ENCODE measurements at regions not wholly inside any gene's neighbourhood (a gene's known extent, or its start where the extent isn't known, plus 50 kb on each side); places are given as distances from the start of the nearest gene placed in this dataset.
A peak's percentile ranks its signal among the peaks of the same experiment; 100 is the strongest.

DNA sequence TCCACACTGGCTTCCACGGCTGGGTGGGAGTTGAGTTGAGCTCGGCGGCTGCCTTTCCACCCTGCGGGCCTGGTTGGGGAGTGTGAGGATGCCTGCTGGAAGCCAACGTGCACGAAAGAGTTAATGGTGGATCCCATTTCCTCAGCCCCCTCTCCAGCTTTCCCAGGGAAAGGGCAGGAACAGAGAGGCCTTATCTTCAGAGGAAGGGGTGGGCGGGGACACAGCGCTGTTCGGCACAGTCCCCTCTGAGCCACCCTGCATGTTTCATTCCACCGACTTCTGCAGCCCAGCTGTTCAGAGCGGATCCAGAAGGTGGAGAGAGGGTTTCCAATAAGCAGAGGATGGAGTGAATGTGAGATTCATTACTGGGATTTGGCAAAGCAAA lies 295.3 kb downstream of the SEC14L1 start:
- Histone ChIP-seq H3K9ac (ENCODE audit: low read length) (peak overlapping the region; percentile 91), H3K79me2 (ENCODE audit: insufficient read depth, low read length) (peaks cover 35% of the 10 kb centered on the region), H3K9me3 (ENCODE audit: insufficient read depth, low read length) (no peaks in the 10 kb centered on the region), H3K27me3 (ENCODE audit: low read length) (no peaks in the 10 kb centered on the region), H2AFZ (ENCODE audit: low read depth, low read length, severe bottlenecking) (no peak overlapping the region), H3K9me2 (replicated peaks; ENCODE audit: insufficient read depth, low read length) (no peaks in the 10 kb centered on the region), H3K36me3 (ENCODE audit: low read length) (no peaks in the 10 kb centered on the region), H4K20me1 (ENCODE audit: low read depth, low read length) (no peaks in the 10 kb centered on the region), H3F3A (ENCODE audit: insufficient read depth) (peaks cover 97% of the 10 kb centered on the region), H3K27ac (ENCODE audit: low read depth, low read length) (peak overlapping the region; percentile 100), H3K4me3 (ENCODE audit: insufficient read depth, low read length, poor library complexity, severe bottlenecking) (peak overlapping the region; percentile 53), H3K4me2 (ENCODE audit: low read depth, low read length, poor library complexity, severe bottlenecking) (peak overlapping the region; percentile 72)
- TF ChIP-seq EZH2phosphoT487 (conservative IDR thresholded peaks at IDR 0.05; ENCODE audit: low read length), result no peak
- TF ChIP-seq, protein P1, sequence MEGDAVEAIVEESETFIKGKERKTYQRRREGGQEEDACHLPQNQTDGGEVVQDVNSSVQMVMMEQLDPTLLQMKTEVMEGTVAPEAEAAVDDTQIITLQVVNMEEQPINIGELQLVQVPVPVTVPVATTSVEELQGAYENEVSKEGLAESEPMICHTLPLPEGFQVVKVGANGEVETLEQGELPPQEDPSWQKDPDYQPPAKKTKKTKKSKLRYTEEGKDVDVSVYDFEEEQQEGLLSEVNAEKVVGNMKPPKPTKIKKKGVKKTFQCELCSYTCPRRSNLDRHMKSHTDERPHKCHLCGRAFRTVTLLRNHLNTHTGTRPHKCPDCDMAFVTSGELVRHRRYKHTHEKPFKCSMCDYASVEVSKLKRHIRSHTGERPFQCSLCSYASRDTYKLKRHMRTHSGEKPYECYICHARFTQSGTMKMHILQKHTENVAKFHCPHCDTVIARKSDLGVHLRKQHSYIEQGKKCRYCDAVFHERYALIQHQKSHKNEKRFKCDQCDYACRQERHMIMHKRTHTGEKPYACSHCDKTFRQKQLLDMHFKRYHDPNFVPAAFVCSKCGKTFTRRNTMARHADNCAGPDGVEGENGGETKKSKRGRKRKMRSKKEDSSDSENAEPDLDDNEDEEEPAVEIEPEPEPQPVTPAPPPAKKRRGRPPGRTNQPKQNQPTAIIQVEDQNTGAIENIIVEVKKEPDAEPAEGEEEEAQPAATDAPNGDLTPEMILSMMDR (IDR thresholded peaks at IDR 0.05; ENCODE audit: insufficient read depth, low read length, poor library complexity, severe bottlenecking), result no peak

DNA sequence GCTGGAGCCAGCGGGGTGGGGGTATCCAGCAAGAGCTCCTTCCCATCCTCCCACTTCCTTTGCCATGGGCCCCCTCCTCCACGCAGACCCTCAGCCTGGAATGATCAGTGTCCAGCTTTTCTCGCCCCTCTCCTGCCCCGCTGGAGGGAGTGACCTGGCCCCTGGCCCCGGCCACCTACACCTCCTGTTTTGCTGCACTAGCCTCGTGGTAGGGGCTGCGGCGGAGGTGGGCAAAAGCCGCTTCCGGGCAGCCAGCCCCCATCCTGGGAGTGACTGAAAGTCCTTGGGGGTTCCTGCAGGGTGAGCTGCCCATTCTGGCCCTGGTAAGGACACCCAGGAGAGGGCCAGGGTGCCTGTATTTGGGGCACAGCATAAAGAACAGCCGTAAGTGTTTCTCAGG lies 295.7 kb downstream of the SEC14L1 start:
- peak overlapping the region; percentile 100 for H3K27ac ChIP-seq (ENCODE audit: low read depth, low read length)
- H3K4me3 ChIP-seq (ENCODE audit: insufficient read depth, low read length, poor library complexity, severe bottlenecking), result peak overlapping the region; percentile 53
- H3K27me3 ChIP-seq (ENCODE audit: low read length), result no peaks in the 10 kb centered on the region
- H3K9me3 ChIP-seq (ENCODE audit: insufficient read depth, low read length), result no peaks in the 10 kb centered on the region
- H3K9me2 ChIP-seq (replicated peaks; ENCODE audit: insufficient read depth, low read length), result no peaks in the 10 kb centered on the region
- H3K79me2 ChIP-seq (ENCODE audit: insufficient read depth, low read length), result peaks cover 35% of the 10 kb centered on the region
- no peak overlapping the region for H2AFZ ChIP-seq (ENCODE audit: low read depth, low read length, severe bottlenecking)
- H4K20me1 ChIP-seq (ENCODE audit: low read depth, low read length), result no peaks in the 10 kb centered on the region
- peaks cover 94% of the 10 kb centered on the region for H3F3A ChIP-seq (ENCODE audit: insufficient read depth)
- H3K4me2 ChIP-seq (ENCODE audit: low read depth, low read length, poor library complexity, severe bottlenecking), result peak overlapping the region; percentile 72
- H3K9ac ChIP-seq (ENCODE audit: low read length), result peak overlapping the region; percentile 91
- no peaks in the 10 kb centered on the region for H3K36me3 ChIP-seq (ENCODE audit: low read length)
- TF ChIP-seq EZH2phosphoT487 (conservative IDR thresholded peaks at IDR 0.05; ENCODE audit: low read length), result no peak
- TF ChIP-seq, protein P1 (IDR thresholded peaks at IDR 0.05; ENCODE audit: insufficient read depth, low read length, poor library complexity, severe bottlenecking), result no peak

DNA sequence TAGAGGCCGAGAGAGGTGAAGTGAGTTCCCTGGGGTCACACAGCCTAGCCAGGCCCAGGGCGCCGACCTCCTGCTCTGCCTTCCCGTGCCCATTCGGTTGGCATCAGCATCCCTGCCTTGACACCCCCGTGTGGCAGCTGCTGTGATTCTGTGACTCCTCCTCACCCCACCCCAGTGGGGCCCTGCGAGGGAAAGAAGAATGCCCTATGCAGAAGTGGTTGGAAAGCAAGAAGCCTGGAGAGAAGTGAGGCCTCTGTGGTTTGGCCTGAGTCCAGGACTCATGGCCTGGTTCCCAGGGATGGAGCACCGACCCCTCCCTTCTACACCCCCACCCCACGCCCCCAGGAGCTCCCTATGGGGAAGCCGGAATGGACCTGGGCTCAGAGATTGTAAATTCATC lies 296.2 kb downstream of the SEC14L1 start:
- Histone ChIP-seq H2AFZ (ENCODE audit: low read depth, low read length, severe bottlenecking) (no peak overlapping the region), H3K27ac (ENCODE audit: low read depth, low read length) (peak overlapping the region; percentile 100), H3K9me3 (ENCODE audit: insufficient read depth, low read length) (no peaks in the 10 kb centered on the region), H4K20me1 (ENCODE audit: low read depth, low read length) (no peaks in the 10 kb centered on the region), H3K9ac (ENCODE audit: low read length) (peak overlapping the region; percentile 91), H3K4me3 (ENCODE audit: insufficient read depth, low read length, poor library complexity, severe bottlenecking) (peak overlapping the region; percentile 53), H3K27me3 (ENCODE audit: low read length) (no peaks in the 10 kb centered on the region), H3K79me2 (ENCODE audit: insufficient read depth, low read length) (peaks cover 35% of the 10 kb centered on the region), H3K4me2 (ENCODE audit: low read depth, low read length, poor library complexity, severe bottlenecking) (peak overlapping the region; percentile 72), H3K9me2 (replicated peaks; ENCODE audit: insufficient read depth, low read length) (no peaks in the 10 kb centered on the region), H3F3A (ENCODE audit: insufficient read depth) (peaks cover 93% of the 10 kb centered on the region), H3K36me3 (ENCODE audit: low read length) (no peaks in the 10 kb centered on the region)
- no peak for TF ChIP-seq EZH2phosphoT487 (conservative IDR thresholded peaks at IDR 0.05; ENCODE audit: low read length)
- TF ChIP-seq, protein P1 (IDR thresholded peaks at IDR 0.05; ENCODE audit: insufficient read depth, low read length, poor library complexity, severe bottlenecking), result peak; percentile 12
